BE2C (cell line): ENCODE measurements at regions not wholly inside any gene's neighbourhood (a gene's known extent, or its start where the extent isn't known, plus 50 kb on each side); places are given as distances from the start of the nearest gene placed in this dataset.

ENCODE experiments used
- DNase-seq: peaks from one replicate; pipeline ENCODE4 v3.0.0-alpha.2; 2020
- H3K27me3 ChIP-seq: fragments of 250-450 bp; sonication (Bioruptor Pico); 2 replicates; pipeline ENCODE4 v1.5.1; 2020; ENCODE audit warnings: mild to moderate bottlenecking
- H3K36me3 ChIP-seq: fragments of 250-450 bp; sonication (Bioruptor Pico); 2 replicates; pipeline ENCODE4 v1.5.1; 2020; ENCODE audit warnings: mild to moderate bottlenecking
- H3K4me1 ChIP-seq: fragments of 250-450 bp; sonication (Bioruptor Pico); 2 replicates; pipeline ENCODE4 v1.5.1; 2020
- H3K4me3 ChIP-seq: 2 replicates; pipeline ENCODE4 v1.5.1; 2011; ENCODE audit warnings: low read depth, low read length
- H3K9me3 ChIP-seq: fragments of 250-450 bp; sonication (Bioruptor Pico); 2 replicates; pipeline ENCODE4 v1.5.1; 2020
- TF ChIP-seq, protein P1 (sequence below): IDR thresholded peaks from 2 replicates; pipeline ENCODE4 v1.5.1; 2012; ENCODE audit warnings: mild to moderate bottlenecking, low read depth, low read length

DNA sequence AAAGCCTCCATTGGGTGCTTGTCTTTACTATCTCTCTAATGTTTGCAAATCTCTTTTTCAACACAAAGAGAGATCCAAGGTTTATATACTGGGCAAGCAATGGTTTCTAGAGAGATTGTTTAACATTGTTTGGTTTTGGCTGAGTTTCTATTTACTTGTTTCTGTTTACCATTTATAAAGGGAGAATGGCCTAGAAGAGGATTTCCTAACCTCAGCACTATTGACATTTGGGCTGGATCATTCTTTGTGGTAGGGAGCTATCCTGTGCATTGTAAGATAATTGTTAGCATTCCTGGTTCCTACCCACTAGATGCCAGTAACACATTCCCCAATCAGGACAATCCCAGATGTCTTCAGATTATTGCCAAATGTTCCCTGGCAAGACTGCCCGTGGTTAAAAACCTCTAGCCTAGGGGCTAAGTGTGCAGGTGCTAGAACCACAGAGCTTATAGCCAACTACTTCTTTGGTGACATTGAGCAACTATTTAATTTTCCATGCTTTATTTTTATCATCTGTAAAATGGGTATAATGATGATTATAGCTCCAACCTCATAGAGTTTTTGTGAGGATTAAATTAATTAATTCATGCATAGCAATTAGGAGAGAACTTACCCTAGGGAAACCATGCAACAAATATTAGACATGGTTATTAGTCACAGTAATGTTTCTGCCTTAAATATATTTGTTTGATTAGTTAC, 413.9 kb upstream of the MAF start:
- Histone ChIP-seq H3K27me3 (no peaks in the 10 kb centered on the region), H3K4me1 (no peaks in the 10 kb centered on the region), H3K4me3 (no peak overlapping the region), H3K9me3 (peaks cover under 1% of the 10 kb centered on the region), H3K36me3 (no peaks in the 10 kb centered on the region)
- DNase-seq: no peak
- TF ChIP-seq, protein P1, sequence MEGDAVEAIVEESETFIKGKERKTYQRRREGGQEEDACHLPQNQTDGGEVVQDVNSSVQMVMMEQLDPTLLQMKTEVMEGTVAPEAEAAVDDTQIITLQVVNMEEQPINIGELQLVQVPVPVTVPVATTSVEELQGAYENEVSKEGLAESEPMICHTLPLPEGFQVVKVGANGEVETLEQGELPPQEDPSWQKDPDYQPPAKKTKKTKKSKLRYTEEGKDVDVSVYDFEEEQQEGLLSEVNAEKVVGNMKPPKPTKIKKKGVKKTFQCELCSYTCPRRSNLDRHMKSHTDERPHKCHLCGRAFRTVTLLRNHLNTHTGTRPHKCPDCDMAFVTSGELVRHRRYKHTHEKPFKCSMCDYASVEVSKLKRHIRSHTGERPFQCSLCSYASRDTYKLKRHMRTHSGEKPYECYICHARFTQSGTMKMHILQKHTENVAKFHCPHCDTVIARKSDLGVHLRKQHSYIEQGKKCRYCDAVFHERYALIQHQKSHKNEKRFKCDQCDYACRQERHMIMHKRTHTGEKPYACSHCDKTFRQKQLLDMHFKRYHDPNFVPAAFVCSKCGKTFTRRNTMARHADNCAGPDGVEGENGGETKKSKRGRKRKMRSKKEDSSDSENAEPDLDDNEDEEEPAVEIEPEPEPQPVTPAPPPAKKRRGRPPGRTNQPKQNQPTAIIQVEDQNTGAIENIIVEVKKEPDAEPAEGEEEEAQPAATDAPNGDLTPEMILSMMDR: no peak

- Histone ChIP-seq H3K36me3 (no peaks in the 10 kb centered on the region), H3K4me1 (no peaks in the 10 kb centered on the region), H3K27me3 (no peaks in the 10 kb centered on the region), H3K4me3 (no peak overlapping the region), H3K9me3 (no peaks in the 10 kb centered on the region; the same call in 1 of the 2 replicates)
- TF ChIP-seq, protein P1: no peak
- no peak for DNase-seq
Measured at GRCh38 chr16:80012586-80012985, 412.0 kb upstream of the MAF start.

GRCh38 chr16:80009971-80010659, 409.6 kb upstream of the MAF start:
- TF ChIP-seq, protein P1: no peak
- no peaks in the 10 kb centered on the region for H3K27me3 ChIP-seq
- no peaks in the 10 kb centered on the region for H3K4me1 ChIP-seq
- DNase-seq: no peak
- H3K36me3 ChIP-seq: no peaks in the 10 kb centered on the region
- no peaks in the 10 kb centered on the region; the same call in 1 of the 2 replicates for H3K9me3 ChIP-seq
- no peak overlapping the region for H3K4me3 ChIP-seq

GRCh38 chr16:80008857-80009256, 408.3 kb upstream of the MAF start:
- H3K4me1 ChIP-seq: no peaks in the 10 kb centered on the region
- DNase-seq: no peak
- no peaks in the 10 kb centered on the region for H3K36me3 ChIP-seq
- H3K9me3 ChIP-seq: no peaks in the 10 kb centered on the region; the same call in 1 of the 2 replicates
- no peaks in the 10 kb centered on the region for H3K27me3 ChIP-seq
- TF ChIP-seq, protein P1: no peak
- no peak overlapping the region for H3K4me3 ChIP-seq

- H3K27me3 ChIP-seq: no peaks in the 10 kb centered on the region
Measured at GRCh38 chr16:80007231-80007630, 406.7 kb upstream of the MAF start.

More at GRCh38 chr16:80007231-80007630, 406.7 kb upstream of the MAF start:
- H3K4me3 ChIP-seq: no peak overlapping the region
- H3K4me1 ChIP-seq: no peaks in the 10 kb centered on the region
- TF ChIP-seq, protein P1: no peak
- H3K9me3 ChIP-seq: no peaks in the 10 kb centered on the region; the same call in 1 of the 2 replicates
- H3K36me3 ChIP-seq: no peaks in the 10 kb centered on the region
- no peak for DNase-seq
